LNCaP clone FGC (cell line): ENCODE measurements at regions not wholly inside any gene's neighbourhood (a gene's known extent, or its start where the extent isn't known, plus 50 kb on each side); places are given as distances from the start of the nearest gene placed in this dataset.
A peak's percentile ranks its signal among the peaks of the same experiment; 100 is the strongest.

Experiments used
- DNase-seq: peaks from one replicate; pipeline ENCODE4 v3.0.0-alpha.2; 2011; ENCODE audit warnings: low read depth
- H3K4me3 ChIP-seq: 2 replicates; pipeline ENCODE4 v1.5.1; 2011; ENCODE audit warnings: mild to moderate bottlenecking, low read depth, low read length, control low read depth
- CTCF ChIP-seq: IDR thresholded peaks from 2 replicates; pipeline ENCODE4 v1.5.1; 2012; ENCODE audit warnings: mild to moderate bottlenecking; ENCODE audit not compliant: control insufficient read depth, insufficient read depth; ENCODE audit errors: extremely low read depth

GRCh38 chr15:37289109-37289765, 188.9 kb upstream of the MEIS2 start:
- no peak for DNase-seq
- H3K4me3 ChIP-seq: no peak overlapping the region

DNA sequence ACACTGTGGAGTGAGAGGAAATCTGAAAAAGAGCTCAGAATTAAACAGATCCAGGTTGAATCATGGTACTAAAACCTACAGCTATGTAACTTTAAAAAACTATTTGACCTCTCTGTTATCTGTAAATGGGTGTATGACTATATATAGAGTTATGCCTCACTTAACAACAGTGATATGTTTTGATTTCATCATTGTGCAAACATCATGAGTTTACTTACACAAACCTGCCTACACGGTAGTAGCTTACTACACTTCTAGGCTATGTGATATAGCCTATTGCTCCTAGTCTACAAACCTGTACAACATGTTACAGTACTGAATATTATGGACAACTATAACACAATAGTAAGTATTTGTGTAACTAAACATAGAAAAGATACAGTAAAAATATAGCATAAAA, 191.6 kb upstream of the MEIS2 start:
- no peak for TF ChIP-seq CTCF
- no peak overlapping the region for H3K4me3 ChIP-seq
- DNase-seq: peak; percentile 74

More at GRCh38 chr15:37289109-37289765, 188.9 kb upstream of the MEIS2 start:
- TF ChIP-seq CTCF: peak; percentile 51

GRCh38 chr15:37298271-37298670, 197.9 kb upstream of the MEIS2 start:
- no peak for TF ChIP-seq CTCF
- DNase-seq: no peak
- H3K4me3 ChIP-seq: no peak overlapping the region

- no peak overlapping the region for H3K4me3 ChIP-seq
- no peak for DNase-seq
- no peak for TF ChIP-seq CTCF
These were observed 239.1 kb upstream of the MEIS2 start for GRCh38 chr15:37339437-37339836.

DNA sequence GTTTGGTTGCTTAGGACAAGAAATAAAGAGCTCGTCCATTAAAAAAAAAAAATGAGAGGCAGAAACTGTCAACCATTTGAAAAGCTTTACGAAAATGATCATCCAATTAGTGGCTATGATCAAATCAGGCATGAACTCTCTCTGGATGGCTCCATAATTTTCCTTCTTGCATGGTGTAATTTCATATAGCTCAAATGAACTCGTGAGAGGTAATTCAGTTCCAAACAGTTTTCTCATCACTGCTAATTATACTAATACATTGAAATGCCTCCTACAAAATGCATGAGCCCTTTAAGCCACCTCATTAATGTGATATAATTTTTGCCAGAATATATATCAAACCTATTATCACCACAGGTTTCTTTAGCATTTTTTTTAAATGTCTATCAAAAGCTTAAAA, 239.5 kb upstream of the MEIS2 start:
- H3K4me3 ChIP-seq: no peak overlapping the region
- no peak for DNase-seq
- no peak for TF ChIP-seq CTCF

DNA sequence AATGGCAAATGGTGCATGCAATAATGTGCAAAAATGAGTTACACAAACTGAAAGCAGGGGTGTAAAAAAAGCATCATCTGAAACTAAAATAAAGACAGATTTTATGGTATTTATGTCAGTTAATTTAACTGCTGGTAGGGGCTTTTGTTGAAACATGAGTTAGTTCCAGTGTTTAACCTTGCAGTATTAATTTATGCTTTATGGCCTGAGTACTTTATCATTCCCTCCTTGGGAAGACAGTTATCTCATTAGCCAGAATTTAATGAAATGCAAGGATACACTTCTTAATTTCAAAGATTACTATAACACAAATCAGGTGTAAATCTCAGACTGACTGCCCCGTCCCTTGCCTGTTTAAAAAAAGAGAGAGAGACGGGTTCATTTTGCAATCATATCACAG, 240.1 kb upstream of the MEIS2 start:
- no peak overlapping the region for H3K4me3 ChIP-seq
- no peak for DNase-seq
- TF ChIP-seq CTCF: no peak
